Transverse colon (tissue), 4 donors: ENCODE measurements at regions not wholly inside any gene's neighbourhood (a gene's known extent, or its start where the extent isn't known, plus 50 kb on each side); places are given as distances from the start of the nearest gene placed in this dataset.

Experiments used
- DNase-seq: peaks from one replicate; pipeline ENCODE4 v3.0.0-alpha.2; 2019
- H3K27ac ChIP-seq, 4 donors: fragments of 200-600 bp; sonication (generic); 2 replicates each; pipeline ENCODE4 v1.5.1; 2016 to 2018; ENCODE audit warnings: inconsistent platforms in 4 of 4
- H3K27me3 ChIP-seq: fragments of 200-600 bp; sonication (generic); 2 replicates; pipeline ENCODE4 v1.5.1; 2017; ENCODE audit warnings: inconsistent platforms
- H3K36me3 ChIP-seq, 4 donors: fragments of 200-600 bp; sonication (generic); 2 replicates each; pipeline ENCODE4 v1.5.1; 2017 to 2019; ENCODE audit warnings: inconsistent platforms in 4 of 4
- H3K4me1 ChIP-seq, 4 donors: fragments of 200-600 bp; sonication (generic); 2 replicates each; pipeline ENCODE4 v1.5.1; 2017 to 2020; ENCODE audit warnings: inconsistent platforms in 4 of 4
- H3K4me3 ChIP-seq, 4 donors: fragments of 200-600 bp; sonication (generic); 1 replicate in 1 of 4; 2 replicates in 3 of 4; pipeline versions ENCODE4 v1.5.1 to v1.6.1; 2017 to 2019; ENCODE audit warnings: inconsistent platforms in 4 of 4
- H3K9me3 ChIP-seq, 2 donors: fragments of 200-600 bp; sonication (generic); 2 replicates each; pipeline ENCODE4 v1.5.1; 2017 to 2019; ENCODE audit warnings: inconsistent platforms in 2 of 2
- EP300 ChIP-seq: sonication (generic); formaldehyde crosslinking; IDR thresholded peaks from one replicate; pipeline ENCODE4 v1.6.1; 2017; ENCODE audit warnings: antibody characterized with exemption, low read depth
- POLR2A ChIP-seq: fragments of 450-650 bp; IDR thresholded peaks from one replicate; pipeline ENCODE4 v1.6.1; 2016; ENCODE audit warnings: antibody characterized with exemption, mild to moderate bottlenecking, moderate library complexity
- POLR2AphosphoS5 ChIP-seq, 3 donors: sonication (generic); formaldehyde crosslinking; IDR thresholded peaks; one replicate each; pipeline ENCODE4 v1.6.1; 2016; ENCODE audit warnings: antibody characterized with exemption in 3 of 3
- WGBS, 2 donors: methylation state at CpG; one replicate each; pipeline ENCODE4 v1.1.5; 2018; ENCODE audit warnings: low coverage in 1 of 2; 5-methylcytosine and 5-hydroxymethylcytosine counted together
- in situ Hi-C, 4 donors: fragments of 200-750 bp; cut with MboI; loops; one replicate each; pipeline versions ENCODE4 v1.15.0 to v1.15.1; 2017; ENCODE audit warnings: low sequenced_read_pairs in 3 of 4, low pct_ligation_motif_present in 1 of 4, low pct_unique_long_range_greater_than_20kb in 1 of 4
- intact Hi-C: fragments of 100-400 bp; cut with DNase I; formaldehyde crosslinking; loops from one replicate; pipeline ENCODE4 v1.15.1; 2023; ENCODE audit warnings: low total_unique reads
- TF ChIP-seq, protein P1 (sequence below), 5 experiments: fragments of 200-600 bp in 3 of 5; fragments of 450-650 bp in 2 of 5; sonication (generic) in 3 of 5; IDR thresholded peaks; 1 replicate in 2 of 5; 2 replicates in 3 of 5; pipeline ENCODE4 v1.5.1; 2016 to 2017; ENCODE audit warnings: antibody characterized with exemption in 5 of 5, inconsistent platforms in 3 of 5, mild to moderate bottlenecking in 2 of 5, moderate library complexity in 1 of 5

DNA sequence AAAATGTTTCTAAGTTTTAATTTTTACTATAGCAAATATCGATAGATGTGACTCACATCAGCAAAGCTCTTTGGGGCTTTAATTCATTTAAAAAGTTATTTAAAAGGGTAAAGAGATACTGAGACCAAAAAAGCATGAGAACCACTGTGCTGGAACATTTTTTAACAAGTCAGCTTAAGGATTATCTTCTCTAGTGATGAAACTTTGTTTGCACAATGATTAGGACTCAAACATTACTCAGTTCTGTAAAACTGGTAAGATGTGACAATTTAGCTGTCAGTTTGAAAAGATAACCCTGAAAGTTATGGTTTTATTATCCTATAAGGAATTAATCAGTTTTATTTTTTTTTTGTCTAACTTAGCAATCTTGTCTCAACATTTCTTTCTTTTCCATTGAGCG, 301.4 kb downstream of the TSN start:
- no peak overlapping the region for H3K4me3 ChIP-seq
- intact Hi-C loops, result no loop called here
- TF ChIP-seq EP300, result no peak
- WGBS, 2 donors, result 76 to 80% methylated on average over 2 of the region's 2 CpGs
- H3K9me3 ChIP-seq, result no peaks in the 10 kb centered on the region
- DNase-seq, result no peak
- no peaks in the 10 kb centered on the region for H3K36me3 ChIP-seq
- in situ Hi-C loops, result no loop called here
- no peaks in the 10 kb centered on the region for H3K4me1 ChIP-seq
- H3K27me3 ChIP-seq, result no peaks in the 10 kb centered on the region
- H3K27ac ChIP-seq, result no peak overlapping the region

DNA sequence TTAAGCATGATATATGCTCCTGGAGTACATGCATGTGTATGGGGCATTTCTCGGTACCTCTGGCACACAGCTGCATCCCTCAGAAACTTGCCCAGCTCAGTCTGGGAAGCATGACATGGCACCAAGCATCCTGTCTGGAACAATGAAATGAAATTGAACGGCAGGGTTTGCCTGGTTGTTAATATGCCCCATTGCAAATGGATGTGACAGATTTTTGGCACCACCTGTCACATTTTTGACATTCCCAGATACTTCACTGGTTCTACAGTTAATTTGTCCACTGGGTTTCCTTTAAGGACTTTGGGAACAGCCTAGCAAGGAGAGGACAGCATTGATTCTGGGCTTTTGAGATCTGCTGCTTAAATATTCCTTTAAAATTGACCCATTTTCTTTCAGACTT, 305.8 kb downstream of the TSN start:
- TF ChIP-seq POLR2A, result no peak
- TF ChIP-seq, protein P1, sequence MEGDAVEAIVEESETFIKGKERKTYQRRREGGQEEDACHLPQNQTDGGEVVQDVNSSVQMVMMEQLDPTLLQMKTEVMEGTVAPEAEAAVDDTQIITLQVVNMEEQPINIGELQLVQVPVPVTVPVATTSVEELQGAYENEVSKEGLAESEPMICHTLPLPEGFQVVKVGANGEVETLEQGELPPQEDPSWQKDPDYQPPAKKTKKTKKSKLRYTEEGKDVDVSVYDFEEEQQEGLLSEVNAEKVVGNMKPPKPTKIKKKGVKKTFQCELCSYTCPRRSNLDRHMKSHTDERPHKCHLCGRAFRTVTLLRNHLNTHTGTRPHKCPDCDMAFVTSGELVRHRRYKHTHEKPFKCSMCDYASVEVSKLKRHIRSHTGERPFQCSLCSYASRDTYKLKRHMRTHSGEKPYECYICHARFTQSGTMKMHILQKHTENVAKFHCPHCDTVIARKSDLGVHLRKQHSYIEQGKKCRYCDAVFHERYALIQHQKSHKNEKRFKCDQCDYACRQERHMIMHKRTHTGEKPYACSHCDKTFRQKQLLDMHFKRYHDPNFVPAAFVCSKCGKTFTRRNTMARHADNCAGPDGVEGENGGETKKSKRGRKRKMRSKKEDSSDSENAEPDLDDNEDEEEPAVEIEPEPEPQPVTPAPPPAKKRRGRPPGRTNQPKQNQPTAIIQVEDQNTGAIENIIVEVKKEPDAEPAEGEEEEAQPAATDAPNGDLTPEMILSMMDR (IDR thresholded peaks at IDR 0.05), result no peak
- TF ChIP-seq POLR2AphosphoS5 (IDR thresholded peaks at IDR 0.05), result no peak
- no peak for TF ChIP-seq EP300
- no peaks in the 10 kb centered on the region for H3K27me3 ChIP-seq
- intact Hi-C loops, result no loop called here

DNA sequence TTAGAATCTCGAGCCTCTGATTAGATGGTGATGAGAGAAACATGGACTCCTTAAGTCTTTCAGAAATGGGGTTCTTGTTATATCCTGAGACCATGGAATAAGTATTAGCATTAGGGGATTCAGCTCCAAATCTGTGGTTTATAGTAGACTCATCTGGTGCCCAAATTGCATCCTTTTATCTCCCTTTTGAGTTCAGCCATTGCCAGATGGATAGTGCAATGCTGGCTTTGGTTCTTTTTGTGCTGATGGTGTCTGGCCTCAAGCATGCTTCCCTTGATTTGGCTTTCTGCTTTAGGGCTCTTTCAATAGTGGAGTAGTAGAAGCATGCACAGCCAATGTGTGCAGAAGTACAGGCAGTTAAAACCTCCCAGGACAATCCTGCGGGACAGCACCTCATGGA, 306.4 kb downstream of the TSN start:
- Histone ChIP-seq H3K9me3 (no peaks in the 10 kb centered on the region), H3K27me3 (no peaks in the 10 kb centered on the region), H3K4me1 (no peaks in the 10 kb centered on the region), H3K27ac (no peak overlapping the region), H3K36me3 (no peaks in the 10 kb centered on the region), H3K4me3 (no peak overlapping the region)
- WGBS, 2 donors, result 82 to 86% methylated on average over 1 to 2 of the region's 2 CpGs
- DNase-seq, result no peak
- TF ChIP-seq POLR2A (no peak), EP300 (no peak), POLR2AphosphoS5 (IDR thresholded peaks at IDR 0.05) (no peak)
- TF ChIP-seq, protein P1 (IDR thresholded peaks at IDR 0.05), result no peak
- in situ Hi-C loops, result no loop called here
- intact Hi-C loops, result no loop called here

More for the DNA sequence above, 305.8 kb downstream of the TSN start:
- Histone ChIP-seq H3K27ac (no peak overlapping the region), H3K4me3 (no peak overlapping the region), H3K36me3 (no peaks in the 10 kb centered on the region), H3K9me3 (no peaks in the 10 kb centered on the region), H3K4me1 (no peaks in the 10 kb centered on the region)
- in situ Hi-C loops, result no loop called here
- WGBS, 2 donors, result 57 to 65% methylated on average over 2 of the region's 2 CpGs
- DNase-seq, result no peak

DNA sequence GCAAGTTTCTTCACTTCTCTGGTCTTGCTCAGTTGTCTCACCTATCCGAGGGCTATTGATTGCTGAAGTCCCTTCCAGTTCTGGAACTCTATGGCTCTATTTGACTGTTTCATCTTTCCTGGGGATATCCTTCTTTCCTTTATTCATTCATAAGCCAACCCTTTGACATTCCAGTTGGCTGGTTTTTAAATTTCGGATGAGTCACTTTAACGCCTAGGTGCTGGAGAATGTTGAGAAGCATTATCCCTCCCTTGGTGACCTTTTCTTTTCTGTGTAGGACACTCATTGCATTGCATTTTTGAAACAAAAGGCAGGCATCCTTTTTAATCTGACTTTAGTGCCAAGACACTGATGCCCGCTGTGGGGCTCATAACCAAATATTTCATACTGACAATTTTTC, 307.1 kb downstream of the TSN start:
- TF ChIP-seq EP300 (no peak), POLR2AphosphoS5 (IDR thresholded peaks at IDR 0.05) (no peak), POLR2A (no peak)
- TF ChIP-seq, protein P1 (IDR thresholded peaks at IDR 0.05), result no peak
- intact Hi-C loops (no loop called here), in situ Hi-C loops (no loop called here)
- DNase-seq, result no peak
- H3K36me3 ChIP-seq, result no peaks in the 10 kb centered on the region
- no peaks in the 10 kb centered on the region for H3K4me1 ChIP-seq
- no peaks in the 10 kb centered on the region for H3K9me3 ChIP-seq
- H3K27me3 ChIP-seq, result no peaks in the 10 kb centered on the region
- 63% methylated on average over 4 of the region's 4 CpGs for WGBS, 2 donors
- H3K4me3 ChIP-seq, result no peak overlapping the region
- H3K27ac ChIP-seq, result no peak overlapping the region

DNA sequence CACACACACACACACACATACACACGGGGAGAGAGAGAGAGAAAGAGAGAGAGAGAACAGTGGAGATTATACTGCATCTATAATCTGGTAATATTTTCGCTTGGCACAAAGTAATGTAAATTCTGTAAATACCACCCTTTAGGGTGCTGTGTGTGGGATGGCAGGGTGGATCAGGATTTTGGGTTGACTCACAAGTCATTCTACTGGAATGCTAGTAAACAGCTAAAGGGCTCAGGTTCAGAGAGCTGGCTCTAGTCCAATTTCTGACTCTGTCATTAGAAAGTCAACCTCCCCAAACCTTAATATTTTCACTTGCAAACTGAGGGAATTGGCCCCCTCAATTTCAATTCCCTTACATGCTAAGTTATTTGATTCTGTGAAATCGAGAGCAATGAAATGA, 308.3 kb downstream of the TSN start:
- H3K4me1 ChIP-seq, result no peaks in the 10 kb centered on the region
- H3K27ac ChIP-seq, result no peak overlapping the region
- no peak for DNase-seq
- H3K36me3 ChIP-seq, result no peaks in the 10 kb centered on the region
- TF ChIP-seq POLR2A (no peak), POLR2AphosphoS5 (IDR thresholded peaks at IDR 0.05) (no peak), EP300 (no peak)
- TF ChIP-seq, protein P1 (IDR thresholded peaks at IDR 0.05), result no peak
- intact Hi-C loops, result no loop called here
- no peak overlapping the region for H3K4me3 ChIP-seq
- WGBS, 2 donors, result 79 to 82% methylated on average over 2 to 3 of the region's 3 CpGs
- in situ Hi-C loops, result no loop called here
- no peaks in the 10 kb centered on the region for H3K27me3 ChIP-seq
- H3K9me3 ChIP-seq, result no peaks in the 10 kb centered on the region
